H1 (cell line): ENCODE measurements at regions not wholly inside any gene's neighbourhood (a gene's known extent, or its start where the extent isn't known, plus 50 kb on each side); places are given as distances from the start of the nearest gene placed in this dataset.

Source experiments
- CTCF ChIA-PET: fragments of 300-600 bp; sonication (Branson Sonifier 250); formaldehyde crosslinking; loops from one replicate; lab custom pipeline; 2021; ENCODE audit not compliant: partially characterized antibody; lab: Charles Lee
- POLR2A ChIA-PET: fragments of 300-600 bp; sonication (Branson Sonifier 250); formaldehyde crosslinking; loops from one replicate; lab custom pipeline; 2021; ENCODE audit warnings: inconsistent platforms; ENCODE audit not compliant: partially characterized antibody; lab: Charles Lee
- DNase-seq, 2 experiments: peaks; one replicate each; pipeline versions ENCODE4 v3.0.0 to v3.0.0-alpha.2; 2010 to 2022; ENCODE audit warnings: low spot score in 2 of 2, low read depth in 1 of 2, mixed read lengths in 1 of 2
- FAIRE-seq: peaks from 2 replicates; lab custom pipeline; 2011; peaks lifted over from hg19 to GRCh38; lab: Jason Lieb, UNC
- H2AFZ ChIP-seq: 2 replicates; pipeline ENCODE4 v1.8.1; 2012; ENCODE audit warnings: low read length, inconsistent platforms
- H2AK5ac ChIP-seq: 2 replicates; pipeline ENCODE4 v1.6.1; 2013; ENCODE audit warnings: low read depth, low read length
- H2BK120ac ChIP-seq: replicated peaks from 2 replicates; pipeline ENCODE3; 2013; ENCODE audit warnings: low read depth, low read length, inconsistent platforms
- H2BK12ac ChIP-seq: 2 replicates; pipeline ENCODE4 v1.6.1; 2013; ENCODE audit warnings: low read depth, low read length
- H2BK15ac ChIP-seq: 2 replicates; pipeline ENCODE4 v1.6.1; 2013; ENCODE audit warnings: low read length
- H2BK20ac ChIP-seq: 2 replicates; pipeline ENCODE4 v1.6.1; 2013; ENCODE audit warnings: low read length
- H2BK5ac ChIP-seq: 2 replicates; pipeline ENCODE4 v1.6.1; 2013; ENCODE audit warnings: low read depth, low read length
- H3K14ac ChIP-seq: 2 replicates; pipeline ENCODE4 v1.6.1; 2013; ENCODE audit warnings: inconsistent platforms; ENCODE audit not compliant: insufficient read length
- H3K18ac ChIP-seq: 2 replicates; pipeline ENCODE4 v1.6.1; 2013; ENCODE audit warnings: low read length; ENCODE audit errors: extremely low read depth
- H3K23ac ChIP-seq: 2 replicates; pipeline ENCODE4 v1.6.1; 2013; ENCODE audit warnings: inconsistent platforms; ENCODE audit not compliant: insufficient read length
- H3K23me2 ChIP-seq: 2 replicates; pipeline ENCODE4 v1.6.1; 2013; ENCODE audit warnings: low read depth, low read length
- H3K27ac ChIP-seq: 2 replicates; pipeline ENCODE4 v1.6.1; 2011; ENCODE audit warnings: low read depth, low read length, inconsistent platforms
- H3K27me3 ChIP-seq, 4 experiments: replicated peaks in 1 of 4; 1 replicate in 1 of 4; 2 replicates in 3 of 4; pipeline versions ENCODE4 v1.6.1 to v1.8.1; 2011 to 2013; ENCODE audit warnings: low read length in 3 of 4, mild to moderate bottlenecking in 3 of 4, inconsistent platforms in 2 of 4, mixed read lengths in 2 of 4, moderate library complexity in 1 of 4; ENCODE audit not compliant: control insufficient read depth in 3 of 4, insufficient read depth in 3 of 4; ENCODE audit errors: extremely low read depth in 1 of 4
- H3K36me3 ChIP-seq, 4 experiments: 2 replicates each; pipeline versions ENCODE4 v1.6.1 to v1.8.1; 2011 to 2013; ENCODE audit warnings: mild to moderate bottlenecking in 4 of 4, low read length in 3 of 4, moderate library complexity in 2 of 4, control low read depth in 1 of 4, inconsistent platforms in 1 of 4; ENCODE audit not compliant: insufficient read depth in 4 of 4, control insufficient read depth in 2 of 4
- H3K4ac ChIP-seq: replicated peaks from 2 replicates; pipeline ENCODE3; 2013; ENCODE audit warnings: low read length, low read depth, mixed read lengths, inconsistent platforms; ENCODE audit not compliant: insufficient read length
- H3K4me1 ChIP-seq, 4 experiments: replicated peaks in 1 of 4; 1 replicate in 1 of 4; 2 replicates in 3 of 4; pipeline versions ENCODE4 v1.6.1 to v1.8.1; 2011 to 2013; ENCODE audit warnings: low read length in 3 of 4, inconsistent platforms in 2 of 4, mixed read lengths in 1 of 4; ENCODE audit not compliant: insufficient read depth in 4 of 4, control insufficient read depth in 3 of 4
- H3K4me2 ChIP-seq, 2 experiments: 2 replicates each; pipeline versions ENCODE4 v1.6.1 to v1.8.1; 2011 to 2013; ENCODE audit warnings: low read depth in 2 of 2, low read length in 2 of 2, control low read depth in 1 of 2, inconsistent platforms in 1 of 2, mild to moderate bottlenecking in 1 of 2; ENCODE audit not compliant: insufficient read depth in 1 of 2
- H3K4me3 ChIP-seq, 4 experiments: fragments of 200-600, 300-600 bp in 1 of 4; sonication (generic), shearing (Covaris generic), sonication (Bioruptor Twin) in 1 of 4; 2 replicates each; pipeline versions ENCODE4 v1.5.1 to v1.8.1; 2011 to 2016; ENCODE audit warnings: low read length in 4 of 4, low read depth in 3 of 4, control low read depth in 2 of 4, inconsistent platforms in 2 of 4, mild to moderate bottlenecking in 2 of 4, mixed read lengths in 1 of 4, moderate library complexity in 1 of 4; ENCODE audit not compliant: insufficient read depth in 2 of 4; ENCODE audit errors: extremely low read depth in 1 of 4
- H3K56ac ChIP-seq: replicated peaks from 2 replicates; pipeline ENCODE3; 2013; ENCODE audit warnings: low read depth, mild to moderate bottlenecking, mixed read lengths, low read length, inconsistent platforms; ENCODE audit not compliant: insufficient read length
- H3K79me1 ChIP-seq: 2 replicates; pipeline ENCODE4 v1.6.1; 2013; ENCODE audit warnings: low read depth, low read length, control low read depth
- H3K79me2 ChIP-seq, 2 experiments: 2 replicates each; pipeline versions ENCODE4 v1.6.1 to v1.8.1; 2012 to 2013; ENCODE audit warnings: low read length in 2 of 2, mild to moderate bottlenecking in 2 of 2, inconsistent platforms in 1 of 2; ENCODE audit not compliant: insufficient read depth in 2 of 2, control insufficient read depth in 1 of 2
- H3K9ac ChIP-seq, 4 experiments: replicated peaks in 1 of 4; 1 replicate in 1 of 4; 2 replicates in 3 of 4; pipeline versions ENCODE4 v1.6.1 to v1.8.1; 2011 to 2013; ENCODE audit warnings: low read depth in 3 of 4, low read length in 3 of 4, control low read depth in 2 of 4, mild to moderate bottlenecking in 2 of 4, moderate library complexity in 2 of 4, inconsistent platforms in 1 of 4; ENCODE audit errors: extremely low read depth in 1 of 4
- H3K9me3 ChIP-seq, 2 experiments: 2 replicates each; pipeline versions ENCODE4 v1.6.1 to v1.8.1; 2012 to 2013; ENCODE audit warnings: mild to moderate bottlenecking in 2 of 2, moderate library complexity in 2 of 2, control low read depth in 1 of 2, inconsistent platforms in 1 of 2, low read depth in 1 of 2, low read length in 1 of 2, mixed read lengths in 1 of 2; ENCODE audit not compliant: insufficient read depth in 2 of 2
- H4K20me1 ChIP-seq, 2 experiments: replicated peaks in 1 of 2; 2 replicates each; pipeline versions ENCODE3 to v1.8.1; 2011 to 2013; ENCODE audit warnings: inconsistent platforms in 2 of 2, low read length in 2 of 2, mild to moderate bottlenecking in 1 of 2; ENCODE audit not compliant: insufficient read depth in 2 of 2, control insufficient read depth in 1 of 2
- H4K5ac ChIP-seq: 2 replicates; pipeline ENCODE4 v1.6.1; 2013; ENCODE audit warnings: low read length, low read depth, mixed read lengths, inconsistent platforms; ENCODE audit not compliant: insufficient read length
- H4K8ac ChIP-seq: 2 replicates; pipeline ENCODE4 v1.8.0; 2013; ENCODE audit warnings: mild to moderate bottlenecking, moderate library complexity, low read length, inconsistent platforms; ENCODE audit not compliant: insufficient read depth; ENCODE audit errors: extremely low read depth
- H4K91ac ChIP-seq: replicated peaks from 2 replicates; pipeline ENCODE3; 2013; ENCODE audit warnings: low read length, mixed read lengths, inconsistent platforms; ENCODE audit not compliant: insufficient read length
- BACH1 ChIP-seq: IDR thresholded peaks from 2 replicates; pipeline ENCODE4 v1.6.1; 2012; ENCODE audit warnings: low read length, improper control_type of control experiment
- CHD1 ChIP-seq: IDR thresholded peaks from 2 replicates; pipeline ENCODE4 v1.6.1; 2012; ENCODE audit warnings: low read depth, low read length, improper control_type of control experiment
- SIX5 ChIP-seq: IDR thresholded peaks from 2 replicates; pipeline ENCODE4 v1.6.1; 2011; ENCODE audit warnings: mild to moderate bottlenecking, low read depth, low read length
- WGBS, 2 experiments: shearing (Covaris generic) in 1 of 2; methylation state at CpG; one replicate each; pipeline versions ENCODE4 v1.1.6 to v1.1.7; 2013 to 2015; ENCODE audit warnings: low lambda C conversion rate in 2 of 2, mixed read lengths in 2 of 2, inconsistent platforms in 1 of 2, low coverage in 1 of 2, missing lambda C conversion rate in 1 of 2; ENCODE audit not compliant: insufficient replicate concordance in 2 of 2, insufficient coverage in 1 of 2, insufficient read length in 1 of 2; ENCODE audit errors: extremely low coverage in 1 of 2, missing lambda C conversion rate in 1 of 2; 5-methylcytosine and 5-hydroxymethylcytosine counted together

DNA sequence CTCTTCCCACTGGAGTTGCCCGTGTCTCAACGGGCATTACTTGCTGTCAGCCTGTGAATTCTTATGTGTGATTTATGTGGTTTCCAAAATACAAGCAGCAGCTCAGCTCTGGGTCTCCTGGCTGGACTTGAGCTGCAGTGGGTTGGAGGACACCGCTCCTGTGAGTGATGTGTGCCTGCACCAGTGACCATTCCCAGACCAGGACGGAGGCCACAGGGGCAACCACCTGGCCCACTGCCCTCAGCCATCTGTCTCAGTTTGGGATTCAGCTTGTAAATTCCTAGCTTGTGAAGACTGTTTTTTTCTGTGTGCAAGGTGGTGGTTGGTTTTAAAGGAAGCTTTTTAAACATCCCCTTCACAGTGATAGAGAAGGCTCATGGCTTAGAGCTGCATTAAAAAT lies 261.0 kb downstream of the BCL2 start:
- Histone ChIP-seq H3K9me3 (no peaks in the 10 kb centered on the region), H3K27me3 (no peaks in the 10 kb centered on the region), H2BK120ac (no peak overlapping the region), H4K5ac (no peak overlapping the region), H2BK12ac (no peak overlapping the region), H4K91ac (no peak overlapping the region), H2BK20ac (no peak overlapping the region), H3K79me2 (no peaks in the 10 kb centered on the region), H3K36me3 (no peaks in the 10 kb centered on the region), H3K27ac (no peak overlapping the region), H2AK5ac (no peak overlapping the region), H3K9ac (no peak overlapping the region), H4K8ac (no peak overlapping the region), H3K23ac (no peak overlapping the region), H3K4me2 (no peak overlapping the region), H2AFZ (no peak overlapping the region), H3K23me2 (no peaks in the 10 kb centered on the region), H3K56ac (no peak overlapping the region), H4K20me1 (no peaks in the 10 kb centered on the region), H3K79me1 (no peaks in the 10 kb centered on the region), H3K4me1 (peaks cover 0 to 5% (median under 1%) of the 10 kb centered on the region in 4 experiments; a peak in 3 of 7 replicates), H2BK5ac (no peak overlapping the region), H3K18ac (no peak overlapping the region), H2BK15ac (no peak overlapping the region), H3K4me3 (no peak overlapping the region), H3K14ac (no peak overlapping the region), H3K4ac (no peak overlapping the region)
- FAIRE-seq (no peak), DNase-seq (no peak)
- POLR2A ChIA-PET, result no interaction called here
- WGBS, 2 experiments, result 93% methylated on average over 4 of the region's 4 CpGs; no CpG with 5 or more reads in 1 of the 2 experiments
- CTCF ChIA-PET, result interaction anchor here (0.6 to 1.9 kb wide), 11 partner anchors 9 to 282 kb away, joined by 3 to 7 read pairs (median 3); no protein-coding TSS in a partner anchor
- TF ChIP-seq SIX5 (no peak), CHD1 (no peak), BACH1 (no peak)
